ENCODE measurements at regions not wholly inside any gene's neighbourhood (a gene's known extent, or its start where the extent isn't known, plus 50 kb on each side); places are given as distances from the start of the nearest gene placed in this dataset.

DNA sequence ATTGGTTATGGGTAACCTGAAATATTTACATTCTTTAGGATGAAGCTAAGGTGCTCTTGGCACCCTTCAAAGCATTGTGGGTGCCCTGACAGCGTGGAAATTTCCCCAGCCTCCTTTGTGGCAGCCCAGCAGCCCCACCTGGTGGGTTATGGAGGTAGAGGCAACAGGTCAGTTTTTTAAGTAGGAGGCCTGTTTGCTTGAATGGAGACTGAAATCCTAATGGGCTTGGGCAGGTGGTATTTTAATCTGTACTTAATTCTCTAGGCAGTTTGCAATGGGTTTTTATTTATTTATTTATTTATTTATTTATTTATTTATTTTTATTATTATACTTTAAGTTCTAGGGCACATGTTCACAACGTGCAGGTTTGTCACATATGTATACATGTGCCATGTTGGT is 139.4 kb downstream of the EPC1 start:
- TF ChIP-seq, protein P1, sequence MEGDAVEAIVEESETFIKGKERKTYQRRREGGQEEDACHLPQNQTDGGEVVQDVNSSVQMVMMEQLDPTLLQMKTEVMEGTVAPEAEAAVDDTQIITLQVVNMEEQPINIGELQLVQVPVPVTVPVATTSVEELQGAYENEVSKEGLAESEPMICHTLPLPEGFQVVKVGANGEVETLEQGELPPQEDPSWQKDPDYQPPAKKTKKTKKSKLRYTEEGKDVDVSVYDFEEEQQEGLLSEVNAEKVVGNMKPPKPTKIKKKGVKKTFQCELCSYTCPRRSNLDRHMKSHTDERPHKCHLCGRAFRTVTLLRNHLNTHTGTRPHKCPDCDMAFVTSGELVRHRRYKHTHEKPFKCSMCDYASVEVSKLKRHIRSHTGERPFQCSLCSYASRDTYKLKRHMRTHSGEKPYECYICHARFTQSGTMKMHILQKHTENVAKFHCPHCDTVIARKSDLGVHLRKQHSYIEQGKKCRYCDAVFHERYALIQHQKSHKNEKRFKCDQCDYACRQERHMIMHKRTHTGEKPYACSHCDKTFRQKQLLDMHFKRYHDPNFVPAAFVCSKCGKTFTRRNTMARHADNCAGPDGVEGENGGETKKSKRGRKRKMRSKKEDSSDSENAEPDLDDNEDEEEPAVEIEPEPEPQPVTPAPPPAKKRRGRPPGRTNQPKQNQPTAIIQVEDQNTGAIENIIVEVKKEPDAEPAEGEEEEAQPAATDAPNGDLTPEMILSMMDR (IDR thresholded peaks at IDR 0.05) = peak in 3 of 4 experiments; percentile 20 to 40 (median 40)
- TF ChIP-seq POLR2A (IDR thresholded peaks at IDR 0.05) = no peak
